H1 (cell line): ENCODE measurements at regions not wholly inside any gene's neighbourhood (a gene's known extent, or its start where the extent isn't known, plus 50 kb on each side); places are given as distances from the start of the nearest gene placed in this dataset.

Experiments used
- CTCF ChIP-seq, 3 experiments: IDR thresholded peaks; 1 replicate in 2 of 3; 2 replicates in 1 of 3; pipeline versions ENCODE4 v1.5.1 to v1.6.1; 2011; ENCODE audit warnings: low read length in 3 of 3, mild to moderate bottlenecking in 3 of 3, inconsistent platforms in 2 of 3, low read depth in 1 of 3, moderate library complexity in 1 of 3; ENCODE audit not compliant: insufficient read depth in 1 of 3; ENCODE audit errors: control extremely low read depth in 1 of 3
- SP4 ChIP-seq: IDR thresholded peaks from 2 replicates; pipeline ENCODE4 v1.6.1; 2012; ENCODE audit warnings: low read length, inconsistent platforms
- TBP ChIP-seq: IDR thresholded peaks from 2 replicates; pipeline ENCODE4 v1.6.1; 2011; ENCODE audit warnings: low read depth, low read length, improper control_type of control experiment

GRCh38 chr2:49278141-49278540 lies 123.8 kb upstream of the FSHR start:
- TF ChIP-seq TBP (no peak), CTCF (IDR thresholded peaks at IDR 0.05; ENCODE audit: control extremely low read depth in 1 of 3, insufficient read depth in 1 of 3, low read depth in 1 of 3, low read length in 3 of 3) (no peak), SP4 (no peak)
